IMR-90 (cell line): ENCODE measurements at regions not wholly inside any gene's neighbourhood (a gene's known extent, or its start where the extent isn't known, plus 50 kb on each side); places are given as distances from the start of the nearest gene placed in this dataset.

Source experiments
- ATAC-seq: fragments of 200-7000 bp; cut with Tn5 transposase; 2 replicates; pipeline ENCODE4 v1.9.1; 2020; ENCODE audit warnings: low read depth, mild to moderate bottlenecking, moderate library complexity
- BruUV-seq: library from RNA; stranded (reverse); fragments of 400-500 nt; replicated peaks from 2 replicates; lab custom pipeline; 2021; lab: Mats Ljungman, UMichigan
- CTCF ChIA-PET: fragments of 300-600 bp; formaldehyde crosslinking; extraction: SDS; loops from one replicate; lab custom pipeline; 2021; ENCODE audit warnings: antibody characterized with exemption; lab: Yijun Ruan, JAX
- POLR2A ChIA-PET: fragments of 300-600 bp; sonication (Branson Sonifier 250); formaldehyde crosslinking; loops from one replicate; lab custom pipeline; 2022; ENCODE audit warnings: antibody characterized with exemption; ENCODE audit not compliant: unreplicated experiment; lab: Charles Lee
- DNase-seq: peaks from one replicate; pipeline ENCODE4 v3.0.0; 2013
- H2AFZ ChIP-seq: replicated peaks from 2 replicates; pipeline ENCODE3; 2013; ENCODE audit warnings: low read length, mild to moderate bottlenecking; ENCODE audit not compliant: poor library complexity
- H2AK5ac ChIP-seq: 2 replicates; pipeline ENCODE4 v1.6.1; 2013; ENCODE audit warnings: low read depth, low read length, inconsistent platforms
- H2AK9ac ChIP-seq: replicated peaks from 2 replicates; pipeline ENCODE3; 2013; ENCODE audit warnings: mild to moderate bottlenecking, low read depth, low read length, moderate library complexity; ENCODE audit not compliant: poor library complexity
- H2BK120ac ChIP-seq: 2 replicates; pipeline ENCODE4 v1.6.1; 2013; ENCODE audit warnings: low read depth, low read length, inconsistent platforms
- H2BK15ac ChIP-seq: 3 replicates; pipeline ENCODE4 v1.6.1; 2013; ENCODE audit warnings: low read depth, low read length, inconsistent platforms
- H2BK20ac ChIP-seq: 2 replicates; pipeline ENCODE4 v1.6.1; 2013; ENCODE audit warnings: low read depth, mild to moderate bottlenecking, inconsistent platforms, low read length, moderate library complexity
- H2BK5ac ChIP-seq: 2 replicates; pipeline ENCODE4 v1.6.1; 2013; ENCODE audit warnings: mild to moderate bottlenecking, low read depth, low read length, inconsistent platforms; ENCODE audit not compliant: poor library complexity, severe bottlenecking
- H3K14ac ChIP-seq: replicated peaks from 2 replicates; pipeline ENCODE4 v1.6.1; 2013; ENCODE audit warnings: low read depth, low read length, inconsistent platforms
- H3K18ac ChIP-seq: 2 replicates; pipeline ENCODE4 v1.6.1; 2013; ENCODE audit warnings: low read depth, low read length, control low read depth
- H3K23ac ChIP-seq: 2 replicates; pipeline ENCODE4 v1.6.1; 2013; ENCODE audit warnings: low read depth, low read length, inconsistent platforms
- H3K27ac ChIP-seq: 2 replicates; pipeline ENCODE4 v1.5.1; 2013; ENCODE audit warnings: mild to moderate bottlenecking, control low read depth, low read length; ENCODE audit not compliant: insufficient read depth
- H3K27me3 ChIP-seq: 2 replicates; pipeline ENCODE4 v1.6.1; 2013; ENCODE audit warnings: low read length; ENCODE audit not compliant: control insufficient read depth, insufficient read depth
- H3K36me3 ChIP-seq: 2 replicates; pipeline ENCODE4 v1.6.1; 2013; ENCODE audit warnings: low read length, mixed read lengths; ENCODE audit not compliant: control insufficient read depth, insufficient read depth
- H3K4ac ChIP-seq: 2 replicates; pipeline ENCODE4 v1.6.1; 2013; ENCODE audit warnings: low read depth, low read length, inconsistent platforms
- H3K4me1 ChIP-seq: 2 replicates; pipeline ENCODE4 v1.6.1; 2013; ENCODE audit warnings: low read length, mixed read lengths; ENCODE audit not compliant: control insufficient read depth, insufficient read depth
- H3K4me2 ChIP-seq: 2 replicates; pipeline ENCODE4 v1.6.1; 2013; ENCODE audit warnings: low read depth, mild to moderate bottlenecking, control low read depth, low read length, moderate library complexity
- H3K4me3 ChIP-seq: 2 replicates; pipeline ENCODE4 v1.5.1; 2013; ENCODE audit warnings: low read depth, mild to moderate bottlenecking, control low read depth, low read length, moderate library complexity; ENCODE audit not compliant: insufficient read depth
- H3K56ac ChIP-seq: 2 replicates; pipeline ENCODE4 v1.6.1; 2013; ENCODE audit warnings: low read length, inconsistent platforms; ENCODE audit not compliant: insufficient read depth; ENCODE audit errors: extremely low read depth
- H3K79me1 ChIP-seq, 2 experiments: 2 replicates each; pipeline ENCODE4 v1.6.1; 2013; ENCODE audit warnings: low read length in 2 of 2, inconsistent platforms in 1 of 2, low read depth in 1 of 2
- H3K9ac ChIP-seq: 2 replicates; pipeline ENCODE4 v1.6.1; 2013; ENCODE audit warnings: low read depth, low read length, control low read depth
- H3K9me1 ChIP-seq: 2 replicates; pipeline ENCODE4 v1.6.1; 2013; ENCODE audit warnings: low read length, inconsistent platforms; ENCODE audit not compliant: insufficient read depth
- H3K9me3 ChIP-seq: 2 replicates; pipeline ENCODE4 v1.6.1; 2013; ENCODE audit warnings: low read length; ENCODE audit not compliant: control insufficient read depth, insufficient read depth
- H4K20me1 ChIP-seq: 2 replicates; pipeline ENCODE4 v1.6.1; 2013; ENCODE audit warnings: low read length, inconsistent platforms; ENCODE audit not compliant: insufficient read depth
- H4K5ac ChIP-seq: 2 replicates; pipeline ENCODE4 v1.6.1; 2013; ENCODE audit warnings: mild to moderate bottlenecking, low read depth, low read length, control low read depth
- H4K8ac ChIP-seq, 2 experiments: 2 replicates each; pipeline ENCODE4 v1.6.1; 2013; ENCODE audit warnings: low read depth in 2 of 2, low read length in 2 of 2, control low read depth in 1 of 2, inconsistent platforms in 1 of 2
- H4K91ac ChIP-seq: 2 replicates; pipeline ENCODE4 v1.6.1; 2013; ENCODE audit warnings: low read depth, low read length, inconsistent platforms; ENCODE audit not compliant: insufficient read depth
- BHLHE40 ChIP-seq: fragments of 150-350 bp; IDR thresholded peaks from 2 replicates; pipeline ENCODE4 v1.6.1; 2016; ENCODE audit warnings: mild to moderate bottlenecking, low read depth, low read length
- CEBPB ChIP-seq: IDR thresholded peaks from 2 replicates; pipeline ENCODE4 v1.6.1; 2012; ENCODE audit warnings: low read depth, low read length, improper control_type of control experiment
- CHD1 ChIP-seq: IDR thresholded peaks from 2 replicates; pipeline ENCODE4 v1.6.1; 2012; ENCODE audit warnings: low read depth, low read length, improper control_type of control experiment
- ELK1 ChIP-seq: fragments of 150-350 bp; IDR thresholded peaks from 2 replicates; pipeline ENCODE4 v1.6.1; 2016; ENCODE audit warnings: low read depth, mild to moderate bottlenecking, low read length, moderate library complexity, borderline replicate concordance
- FOS ChIP-seq: fragments of 150-350 bp; IDR thresholded peaks from 2 replicates; pipeline ENCODE4 v1.6.1; 2016; ENCODE audit warnings: low read depth, low read length
- MAFK ChIP-seq: IDR thresholded peaks from 2 replicates; pipeline ENCODE4 v1.6.1; 2012; ENCODE audit warnings: low read depth, low read length, improper control_type of control experiment
- MAZ ChIP-seq: IDR thresholded peaks from 2 replicates; pipeline ENCODE4 v1.6.1; 2012; ENCODE audit warnings: low read depth, mild to moderate bottlenecking, low read length, improper control_type of control experiment, moderate library complexity, borderline replicate concordance
- MXI1 ChIP-seq: IDR thresholded peaks from 2 replicates; pipeline ENCODE4 v1.6.1; 2012; ENCODE audit warnings: low read depth, mild to moderate bottlenecking, low read length, moderate library complexity, borderline replicate concordance
- NFE2L2 ChIP-seq: fragments of 150-350 bp; IDR thresholded peaks from 2 replicates; pipeline ENCODE4 v1.6.1; 2016; ENCODE audit warnings: low read depth, mild to moderate bottlenecking, low read length
- POLR2A ChIP-seq: IDR thresholded peaks from 2 replicates; pipeline ENCODE4 v1.6.1; 2012; ENCODE audit warnings: mild to moderate bottlenecking, low read depth, low read length
- RAD21 ChIP-seq: IDR thresholded peaks from 2 replicates; pipeline ENCODE4 v1.6.1; 2012; ENCODE audit warnings: low read length, improper control_type of control experiment
- RCOR1 ChIP-seq: IDR thresholded peaks from 2 replicates; pipeline ENCODE4 v1.6.1; 2012; ENCODE audit warnings: mild to moderate bottlenecking, low read length, improper control_type of control experiment; ENCODE audit not compliant: insufficient replicate concordance
- RFX5 ChIP-seq: IDR thresholded peaks from 2 replicates; pipeline ENCODE4 v1.8.0; 2012; ENCODE audit warnings: low read depth, mild to moderate bottlenecking, low read length, moderate library complexity
- SMC3 ChIP-seq: fragments of 150-350 bp; IDR thresholded peaks from 2 replicates; pipeline ENCODE4 v1.6.1; 2016; ENCODE audit warnings: low read depth, mild to moderate bottlenecking, antibody characterized with exemption, low read length, moderate library complexity
- USF2 ChIP-seq: fragments of 150-350 bp; IDR thresholded peaks from 2 replicates; pipeline ENCODE4 v1.6.1; 2017; ENCODE audit warnings: mild to moderate bottlenecking, antibody characterized with exemption, low read length, low read depth
- WGBS, 2 experiments: methylation state at CpG; one replicate each; pipeline versions ENCODE4 v1.1.5 to v1.1.7; 2013; ENCODE audit warnings: missing lambda C conversion rate in 2 of 2; ENCODE audit not compliant: insufficient read length in 1 of 2; ENCODE audit errors: extremely low coverage in 2 of 2; 5-methylcytosine and 5-hydroxymethylcytosine counted together
- dilution Hi-C: fragments of 300-500 bp; cut with HindIII; formaldehyde crosslinking; loops from one replicate; pipeline ENCODE4 v1.14.3; 2018; ENCODE audit warnings: low sequenced_read_pairs; ENCODE audit not compliant: unreplicated experiment
- in situ Hi-C: fragments of 300-500 bp; cut with MboI; formaldehyde crosslinking; loops from 3 replicates; pipeline ENCODE4 v1.14.3; 2019; ENCODE audit warnings: low sequenced_read_pairs, inconsistent platforms, mixed read lengths
- intact Hi-C: fragments of 100-400 bp; cut with micrococcal nuclease; formaldehyde crosslinking; loops from 2 replicates; pipeline ENCODE4 v1.10.0; 2022
- TF ChIP-seq, protein P1 (sequence below): conservative IDR thresholded peaks from 2 replicates; pipeline ENCODE4 v1.5.1; 2012; ENCODE audit warnings: mild to moderate bottlenecking, low read depth, low read length, improper control_type of control experiment

GRCh38 chr5:101174981-101175380, 271.9 kb upstream of the ST8SIA4 start:
- Histone ChIP-seq H2BK15ac (no peak overlapping the region), H3K9me3 (peaks cover 7% of the 10 kb centered on the region), H3K9ac (no peak overlapping the region), H3K18ac (no peak overlapping the region), H3K4me2 (no peak overlapping the region), H4K8ac (no peak overlapping the region), H3K4me1 (no peaks in the 10 kb centered on the region), H3K23ac (no peak overlapping the region), H4K5ac (no peak overlapping the region), H3K27ac (no peak overlapping the region), H4K91ac (no peak overlapping the region), H2BK5ac (no peak overlapping the region), H2AFZ (no peak overlapping the region), H2BK120ac (no peak overlapping the region), H3K4me3 (no peak overlapping the region), H4K20me1 (no peaks in the 10 kb centered on the region), H3K79me1 (no peaks in the 10 kb centered on the region), H3K9me1 (no peaks in the 10 kb centered on the region), H3K27me3 (no peaks in the 10 kb centered on the region), H2AK5ac (no peak overlapping the region), H2BK20ac (no peak overlapping the region), H3K4ac (no peak overlapping the region), H3K14ac (no peak overlapping the region), H2AK9ac (no peak overlapping the region), H3K56ac (no peak overlapping the region), H3K36me3 (no peaks in the 10 kb centered on the region)
- intact Hi-C loops (no loop called here), in situ Hi-C loops (no loop called here), dilution Hi-C loops (no loop called here)
- ChIA-PET CTCF (no interaction called here), POLR2A (no interaction called here)
- no peak for TF ChIP-seq MAFK
- no peak for TF ChIP-seq SMC3
- TF ChIP-seq BHLHE40, result no peak
- no peak for TF ChIP-seq POLR2A
- TF ChIP-seq NFE2L2, result no peak
- TF ChIP-seq MXI1, result no peak
- TF ChIP-seq FOS, result no peak
- TF ChIP-seq, protein P1, sequence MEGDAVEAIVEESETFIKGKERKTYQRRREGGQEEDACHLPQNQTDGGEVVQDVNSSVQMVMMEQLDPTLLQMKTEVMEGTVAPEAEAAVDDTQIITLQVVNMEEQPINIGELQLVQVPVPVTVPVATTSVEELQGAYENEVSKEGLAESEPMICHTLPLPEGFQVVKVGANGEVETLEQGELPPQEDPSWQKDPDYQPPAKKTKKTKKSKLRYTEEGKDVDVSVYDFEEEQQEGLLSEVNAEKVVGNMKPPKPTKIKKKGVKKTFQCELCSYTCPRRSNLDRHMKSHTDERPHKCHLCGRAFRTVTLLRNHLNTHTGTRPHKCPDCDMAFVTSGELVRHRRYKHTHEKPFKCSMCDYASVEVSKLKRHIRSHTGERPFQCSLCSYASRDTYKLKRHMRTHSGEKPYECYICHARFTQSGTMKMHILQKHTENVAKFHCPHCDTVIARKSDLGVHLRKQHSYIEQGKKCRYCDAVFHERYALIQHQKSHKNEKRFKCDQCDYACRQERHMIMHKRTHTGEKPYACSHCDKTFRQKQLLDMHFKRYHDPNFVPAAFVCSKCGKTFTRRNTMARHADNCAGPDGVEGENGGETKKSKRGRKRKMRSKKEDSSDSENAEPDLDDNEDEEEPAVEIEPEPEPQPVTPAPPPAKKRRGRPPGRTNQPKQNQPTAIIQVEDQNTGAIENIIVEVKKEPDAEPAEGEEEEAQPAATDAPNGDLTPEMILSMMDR, result no peak
- TF ChIP-seq CEBPB, result no peak
- TF ChIP-seq ELK1, result no peak
- TF ChIP-seq RAD21, result no peak
- TF ChIP-seq CHD1, result no peak
- TF ChIP-seq MAZ, result no peak
- no peak for TF ChIP-seq USF2
- TF ChIP-seq RFX5, result no peak
- no peak for TF ChIP-seq RCOR1
- BruUV-seq, result no TSS peak
- no CpG with 5 or more reads among the region's 1 CpG for WGBS, 2 experiments
- ATAC-seq, result no peak
- no peak for DNase-seq
